HUDEP-2 (cell line): ENCODE measurements at regions not wholly inside any gene's neighbourhood (a gene's known extent, or its start where the extent isn't known, plus 50 kb on each side); places are given as distances from the start of the nearest gene placed in this dataset.

Experiments
- DNase-seq, 76 experiments: peaks; one replicate each; lab custom pipeline; 2025; ENCODE audit not compliant: unreplicated experiment in 76 of 76; lab: John Stamatoyannopoulos, UW

DNA sequence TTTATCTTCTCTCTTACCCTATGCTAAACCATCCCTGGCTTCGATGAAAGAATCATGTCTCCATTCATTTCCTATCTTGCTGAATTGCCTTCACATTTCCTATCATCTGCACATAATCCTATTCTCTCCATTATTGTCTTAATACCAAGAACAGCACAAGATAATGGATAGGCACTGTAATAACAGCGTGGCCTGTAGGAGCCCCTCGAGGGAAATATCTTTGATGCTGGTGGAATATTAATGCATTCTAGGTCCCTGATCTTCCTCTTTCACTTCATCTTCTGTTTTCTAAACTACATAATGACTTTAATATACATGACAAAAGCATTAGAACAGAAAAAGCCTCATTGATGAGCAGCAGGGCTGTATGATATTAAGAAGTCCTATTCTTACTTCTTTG, 720.6 kb downstream of the RWDD3 start:
- no peak for DNase-seq

DNA sequence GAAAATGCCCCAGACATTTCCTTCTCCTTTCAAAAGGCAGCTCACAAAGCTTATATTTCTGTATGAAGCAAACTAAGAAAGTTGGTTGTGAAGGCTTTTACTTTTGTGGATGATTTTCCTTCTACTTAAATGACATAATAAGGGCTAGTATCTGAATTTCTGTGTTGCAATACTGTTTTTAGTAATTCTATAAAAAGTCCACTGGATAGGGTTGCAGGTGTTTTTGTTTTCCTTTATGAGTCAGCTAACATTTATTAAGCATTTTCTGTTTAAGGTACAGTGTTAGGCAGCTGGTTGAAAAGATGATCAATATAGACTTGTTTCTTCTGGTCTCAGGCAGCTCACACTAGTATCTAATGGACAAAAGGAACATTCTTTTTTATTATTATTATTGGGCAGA, 722.2 kb downstream of the RWDD3 start:
- DNase-seq = no peak

DNA sequence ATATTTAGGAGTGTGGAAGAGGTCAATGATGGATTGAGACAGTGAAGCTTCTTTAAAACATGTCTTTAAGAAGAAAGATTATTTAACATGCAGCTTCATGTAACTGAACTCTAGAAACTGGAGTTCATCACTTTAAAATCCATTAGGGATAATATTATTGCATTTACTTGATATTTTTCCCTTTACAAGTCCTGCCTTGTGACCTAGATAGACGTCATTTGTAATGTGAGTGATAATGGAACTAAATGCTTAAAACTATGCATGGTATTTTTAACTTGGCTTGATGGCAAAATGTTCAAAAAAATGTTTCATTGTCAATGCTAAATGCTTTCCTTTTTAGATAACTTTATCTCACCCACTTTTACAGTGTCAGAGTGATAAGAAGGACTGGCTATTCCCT, 723.7 kb downstream of the RWDD3 start:
- DNase-seq = no peak

DNA sequence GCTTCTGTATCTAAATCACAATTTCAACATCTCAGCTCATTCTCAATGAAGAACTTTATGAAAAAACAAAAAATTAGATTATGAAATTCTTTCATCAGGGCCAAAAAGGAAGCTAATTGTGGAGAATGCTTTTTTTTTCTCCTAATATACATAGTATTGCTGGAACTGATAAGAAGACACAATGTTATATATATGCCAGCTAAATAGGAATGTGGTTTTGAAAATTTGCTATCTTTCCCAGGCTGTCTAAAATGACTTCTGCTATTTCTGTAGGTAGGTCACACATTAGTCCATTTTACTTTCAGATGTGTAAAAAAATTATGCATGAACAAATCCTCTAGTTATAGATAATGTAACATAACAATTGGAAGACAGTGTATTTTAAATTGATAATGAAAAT, 732.9 kb downstream of the RWDD3 start:
- DNase-seq = no peak

DNA sequence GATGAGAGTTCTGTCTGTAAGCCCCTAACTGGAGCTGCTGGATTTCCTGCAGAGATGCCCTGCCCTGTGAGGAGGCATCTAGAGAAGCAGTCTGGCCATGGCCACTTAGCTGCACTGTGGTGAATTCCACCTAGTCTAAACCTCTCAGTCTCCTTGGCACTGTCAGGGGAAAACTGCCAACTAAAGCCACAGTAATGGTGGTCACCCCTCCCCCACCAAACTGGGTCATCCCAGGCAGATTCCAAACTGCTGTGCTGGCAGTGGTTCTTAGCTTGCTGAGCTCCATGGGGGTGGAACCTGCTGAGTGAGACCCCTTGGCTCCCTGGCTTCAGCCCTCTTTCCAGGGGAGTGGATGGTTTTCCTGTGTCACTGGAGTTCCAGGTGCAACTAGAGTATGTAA, 740.6 kb downstream of the RWDD3 start:
- DNase-seq = no peak

DNA sequence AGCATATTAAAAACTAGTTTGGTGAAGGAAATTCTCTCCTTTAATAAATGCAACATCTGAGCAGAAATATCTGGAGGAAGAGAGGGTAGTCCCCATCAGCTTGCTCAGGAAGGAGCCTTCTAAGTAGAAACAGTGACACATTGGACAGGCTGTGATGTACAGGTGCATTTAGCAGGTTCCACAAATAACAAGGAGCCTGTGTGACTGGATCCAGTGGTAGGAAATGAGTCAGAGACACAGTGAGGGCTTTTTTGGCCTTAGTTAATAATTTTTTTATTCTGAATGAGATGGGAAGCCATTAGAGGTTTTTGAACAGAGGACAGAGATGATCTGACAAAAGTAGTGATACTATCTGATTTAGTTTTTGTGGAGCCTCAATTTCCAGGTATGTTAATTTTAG, 738.9 kb upstream of the PTBP2 start:
- no peak for DNase-seq

DNA sequence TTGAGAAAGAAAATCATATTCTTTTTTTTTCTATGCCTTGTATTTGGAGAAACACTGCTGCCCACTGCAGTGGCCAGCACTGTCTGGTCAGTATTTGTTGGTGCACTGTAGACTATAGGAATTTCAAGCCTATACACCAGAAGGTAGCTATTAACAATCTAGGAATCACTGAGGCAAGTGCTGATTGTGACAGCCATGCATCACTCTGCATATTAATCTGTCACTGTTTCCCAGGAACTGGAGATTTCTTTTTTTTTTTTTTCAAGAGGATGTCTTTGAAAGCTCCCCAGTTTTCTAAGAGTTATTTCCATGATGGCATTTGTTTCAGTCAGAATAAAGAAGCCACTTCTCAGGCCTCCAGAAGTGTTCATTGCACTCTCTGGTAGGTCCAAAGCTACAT, 737.8 kb upstream of the PTBP2 start:
- DNase-seq = no peak

DNA sequence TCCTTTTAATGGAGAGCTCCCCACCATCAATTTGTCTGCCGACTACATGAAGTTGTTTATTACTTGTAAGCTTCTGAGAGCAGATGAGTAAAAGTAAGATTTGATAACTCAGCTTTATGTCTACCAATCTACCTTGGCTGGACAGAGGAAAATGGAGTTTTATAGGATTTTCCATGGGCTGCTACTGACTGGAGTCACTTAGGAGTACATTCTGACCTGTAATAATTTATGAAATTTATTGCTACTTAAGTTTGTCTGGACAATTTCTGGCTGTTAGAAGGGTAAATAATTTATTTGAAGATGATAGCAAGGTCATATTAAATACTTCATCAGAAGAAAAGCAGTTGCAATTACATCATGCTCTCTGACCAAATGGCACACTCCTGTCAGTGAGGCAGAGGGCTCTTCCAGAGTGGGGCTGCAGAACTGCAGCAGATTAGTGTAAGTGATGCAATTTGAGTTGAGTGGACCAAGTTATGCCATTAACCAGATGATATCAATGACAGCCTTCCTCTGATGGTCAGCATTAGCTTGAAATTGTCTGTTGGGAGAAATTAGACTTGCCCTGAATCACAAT, 736.7 kb upstream of the PTBP2 start:
- no peak for DNase-seq

DNA sequence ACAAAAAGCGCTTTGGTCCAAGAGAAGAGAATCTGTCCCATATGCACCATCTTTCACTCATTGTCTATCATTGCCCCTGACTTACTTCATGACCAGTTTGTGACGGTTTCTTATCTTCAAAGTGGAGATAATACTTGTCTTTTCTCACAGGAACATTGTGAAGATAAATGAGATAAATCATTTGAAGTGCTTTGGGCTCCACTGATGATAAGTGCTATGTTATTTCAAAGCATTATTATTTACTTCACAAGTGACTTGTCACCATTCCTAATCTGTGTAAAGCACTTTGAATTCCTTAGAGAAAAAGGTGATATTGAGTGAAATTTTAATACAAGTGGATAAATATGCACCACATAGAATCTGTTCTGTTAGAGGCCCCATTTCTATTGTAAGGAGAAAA, 731.6 kb upstream of the PTBP2 start:
- no peak for DNase-seq

DNA sequence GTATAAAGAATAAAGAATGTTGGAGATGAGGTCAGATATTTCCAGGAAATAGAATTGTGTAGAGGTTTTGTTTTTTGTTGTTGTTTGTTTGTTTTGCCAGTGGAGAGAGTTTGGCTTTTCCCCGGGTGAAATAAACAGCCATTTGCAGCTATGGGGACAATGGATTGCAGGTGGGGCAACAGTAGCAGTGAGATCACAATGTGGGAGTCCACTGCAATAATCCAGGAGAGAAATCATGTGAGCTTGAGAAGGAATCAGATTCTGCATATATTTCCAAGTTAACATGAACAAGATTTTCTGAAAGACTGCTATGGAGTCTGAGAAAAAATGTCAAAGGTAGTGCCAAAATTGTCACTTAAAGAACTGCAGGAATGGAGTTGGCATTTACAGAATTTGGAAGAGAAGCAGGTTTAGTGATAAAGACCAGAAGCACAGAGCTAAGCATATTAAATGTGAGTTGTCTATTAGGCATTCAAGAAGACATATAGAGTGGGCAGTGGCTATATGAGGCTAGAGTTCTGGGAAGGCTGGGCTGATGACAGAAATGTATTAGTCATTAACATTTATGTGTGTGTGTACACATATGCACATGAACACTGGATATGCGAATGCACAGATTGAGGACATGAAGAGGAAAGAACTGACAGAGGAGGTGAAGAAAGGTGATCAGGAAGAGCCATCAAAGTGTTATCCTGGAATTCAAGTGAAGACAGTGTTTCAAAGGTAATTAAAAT, 729.6 kb upstream of the PTBP2 start:
- no peak for DNase-seq

DNA sequence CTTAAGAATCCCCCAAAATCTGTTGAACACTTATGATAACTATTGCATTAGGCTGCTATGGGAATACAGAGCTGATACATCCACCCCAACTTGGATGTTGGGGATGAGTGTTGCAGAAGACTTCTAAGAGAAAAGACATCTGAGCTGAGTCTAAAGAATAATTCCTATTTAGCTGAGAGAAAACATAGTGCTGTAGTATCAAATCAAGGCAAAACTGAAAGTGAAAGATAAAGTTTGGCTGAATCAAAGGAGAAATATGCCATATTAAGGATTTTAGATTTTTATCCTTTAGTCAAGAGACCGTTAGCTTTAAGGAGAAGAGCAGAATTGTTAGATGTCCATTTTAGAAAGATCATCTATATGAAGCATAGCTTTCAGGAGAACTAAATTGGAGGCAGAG, 726.9 kb upstream of the PTBP2 start:
- DNase-seq = no peak

DNA sequence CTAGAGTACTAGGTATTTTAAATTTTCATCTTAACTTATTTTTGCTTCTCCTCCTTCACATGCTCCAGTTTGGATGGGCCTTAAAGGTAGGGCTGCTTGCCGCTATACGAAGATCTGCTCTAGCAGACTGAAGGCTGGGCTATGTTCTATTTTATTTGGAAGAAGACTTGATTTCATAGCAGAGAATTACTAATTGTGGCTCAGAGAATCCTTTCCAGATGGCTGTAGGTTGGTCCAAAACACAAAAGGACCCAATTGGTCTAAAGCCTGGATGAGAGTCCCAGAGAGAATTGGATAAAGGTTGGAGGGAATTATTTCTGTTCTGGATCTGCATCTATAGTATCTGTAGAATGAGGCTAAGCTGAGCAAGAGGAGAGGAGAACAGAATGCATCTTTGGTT, 719.4 kb upstream of the PTBP2 start:
- no peak for DNase-seq

DNA sequence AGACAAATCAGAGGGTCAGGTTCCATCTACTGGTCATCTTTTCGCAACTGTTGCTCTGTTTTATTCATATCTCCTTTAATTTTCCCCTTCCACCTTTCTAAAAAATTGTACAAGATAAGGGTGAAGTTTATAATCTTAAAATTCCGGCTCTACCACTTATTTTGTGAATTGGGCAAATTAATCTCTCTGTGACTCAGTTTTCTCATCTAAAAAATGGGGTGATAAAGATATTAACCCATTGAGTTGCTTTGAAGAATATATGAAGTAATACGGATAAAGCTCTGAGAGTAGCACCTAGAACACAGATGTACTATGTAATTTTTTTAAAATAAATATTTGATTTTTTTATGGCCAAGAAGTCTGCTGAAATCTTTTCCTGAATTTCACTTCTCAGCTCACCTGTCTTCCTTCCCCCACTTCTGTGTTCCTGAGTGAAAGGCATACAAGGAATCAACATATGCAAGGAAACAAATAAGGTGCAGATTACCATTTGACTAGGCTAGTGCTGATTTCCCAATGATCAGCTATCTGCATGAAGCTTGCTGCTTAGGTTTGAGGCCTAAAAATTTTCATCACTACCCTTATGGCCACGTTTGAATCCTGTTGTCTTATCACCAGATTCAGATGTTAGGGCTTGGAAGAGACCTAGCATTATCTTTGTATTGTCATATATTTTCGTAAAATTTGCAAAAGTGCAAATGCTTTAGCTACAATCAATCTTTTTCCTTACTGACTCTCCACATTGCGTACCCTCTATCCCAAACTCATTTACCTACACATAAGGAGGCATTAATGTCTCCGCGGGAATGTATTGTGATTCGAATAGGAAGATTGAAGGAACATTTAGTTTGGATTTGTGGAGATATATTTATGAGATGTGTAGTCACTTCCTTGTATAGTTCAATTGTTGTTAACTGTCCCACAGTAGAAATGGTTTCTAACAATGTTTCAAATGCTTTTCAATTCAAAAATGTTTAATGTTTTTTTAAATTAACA, 718.3 kb upstream of the PTBP2 start:
- no peak for DNase-seq

DNA sequence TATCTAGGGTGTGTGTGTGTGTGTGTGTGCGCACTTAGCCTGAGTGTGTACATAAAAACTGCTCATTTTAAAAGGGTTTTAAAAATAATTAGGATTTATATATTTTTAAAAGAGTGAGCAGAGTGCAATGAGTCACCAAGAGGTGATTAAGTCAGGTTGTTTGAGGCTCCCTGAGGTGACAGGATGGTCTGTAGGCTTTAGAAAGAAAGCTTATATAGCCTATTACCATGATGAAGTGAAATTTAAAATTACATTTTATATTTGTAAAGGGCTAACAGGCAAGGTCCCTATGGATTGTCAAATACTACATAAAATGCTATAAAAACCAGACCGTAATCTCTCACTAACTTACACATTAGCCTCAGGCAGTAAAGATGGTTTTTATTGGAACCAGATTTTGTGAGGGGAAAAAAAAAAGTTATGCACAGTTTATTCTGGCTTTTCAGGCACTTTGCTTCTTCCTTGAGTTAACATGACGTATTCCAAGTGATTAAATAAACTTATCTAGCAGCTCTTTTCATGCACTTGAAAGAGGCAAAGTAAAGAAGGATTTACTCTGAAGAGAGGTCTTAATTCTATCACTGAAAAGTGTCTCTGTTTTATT, 711.7 kb upstream of the PTBP2 start:
- DNase-seq = no peak

DNA sequence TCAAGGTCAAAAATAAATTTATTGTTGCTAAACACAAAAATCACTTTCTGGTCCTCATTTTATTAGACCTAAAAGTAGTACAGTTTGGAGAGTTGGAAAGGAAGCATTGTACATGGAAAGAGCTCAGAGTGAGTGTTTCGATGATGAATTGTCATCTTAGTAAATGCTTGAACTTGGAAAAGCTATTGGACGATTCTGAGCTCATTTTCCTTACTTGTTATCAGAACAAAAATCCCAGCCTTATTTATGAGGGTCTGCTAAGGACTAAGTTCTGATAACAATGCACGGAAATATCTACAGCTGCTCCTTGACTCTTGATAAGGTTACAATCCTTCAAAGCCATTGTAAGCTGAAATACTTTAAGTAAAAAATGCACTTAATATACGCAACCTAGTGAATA, 710.0 kb upstream of the PTBP2 start:
- DNase-seq = no peak

DNA sequence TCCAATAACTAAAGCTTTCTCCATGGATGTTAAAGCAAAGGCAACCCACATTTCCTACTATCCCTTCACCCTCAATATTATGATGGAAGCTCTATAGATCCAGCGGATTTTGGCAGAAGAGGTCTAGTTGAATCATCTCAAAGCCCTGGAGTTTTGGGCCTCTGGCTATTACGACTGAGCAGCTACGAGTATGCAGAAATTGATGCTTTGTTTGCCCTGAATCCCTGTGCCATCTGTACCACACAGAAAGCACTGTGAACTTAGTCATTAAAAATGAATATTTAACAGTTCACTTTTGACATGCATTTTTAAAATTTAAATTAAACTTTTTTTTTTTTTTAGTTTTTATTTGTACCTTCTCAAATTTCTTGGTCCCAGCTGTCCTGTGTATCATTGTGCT, 705.4 kb upstream of the PTBP2 start:
- DNase-seq = no peak

DNA sequence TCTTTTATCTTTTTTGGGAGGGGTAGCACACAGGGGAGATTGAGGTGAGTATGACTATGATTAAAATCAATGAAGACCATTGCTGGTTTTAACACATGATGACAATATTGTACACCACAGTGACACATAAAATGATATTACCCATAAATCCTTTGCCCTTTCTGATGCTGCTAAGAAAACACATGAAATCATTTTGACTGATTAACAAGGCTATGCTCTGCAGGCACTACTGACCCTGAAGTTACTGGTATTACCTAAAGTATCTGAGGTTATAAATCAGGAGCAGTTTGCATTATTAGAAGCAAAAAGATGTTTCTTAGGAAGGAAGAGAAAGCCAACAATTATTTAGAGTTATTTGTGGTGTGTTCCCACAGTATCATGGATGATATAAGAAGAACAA, 701.2 kb upstream of the PTBP2 start:
- DNase-seq = no peak

DNA sequence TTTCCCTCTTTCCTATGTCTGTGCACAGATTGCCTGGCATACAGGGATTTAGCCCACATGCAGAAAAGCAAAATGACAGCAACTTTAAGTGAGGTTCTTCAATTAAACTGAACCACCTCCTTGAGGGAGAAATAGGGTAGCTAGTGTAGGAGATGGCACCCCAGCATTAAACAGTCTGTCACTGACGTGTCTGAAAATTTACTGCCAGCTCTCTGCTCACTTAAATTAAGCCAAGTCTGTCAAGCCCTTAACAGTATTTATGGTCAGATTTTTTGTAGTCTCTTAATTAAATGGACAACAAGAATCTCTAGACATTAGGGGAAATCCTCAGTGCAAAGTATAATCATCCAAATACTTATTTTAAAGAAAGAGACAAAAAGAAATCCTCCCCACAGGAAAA, 696.5 kb upstream of the PTBP2 start:
- no peak for DNase-seq

DNA sequence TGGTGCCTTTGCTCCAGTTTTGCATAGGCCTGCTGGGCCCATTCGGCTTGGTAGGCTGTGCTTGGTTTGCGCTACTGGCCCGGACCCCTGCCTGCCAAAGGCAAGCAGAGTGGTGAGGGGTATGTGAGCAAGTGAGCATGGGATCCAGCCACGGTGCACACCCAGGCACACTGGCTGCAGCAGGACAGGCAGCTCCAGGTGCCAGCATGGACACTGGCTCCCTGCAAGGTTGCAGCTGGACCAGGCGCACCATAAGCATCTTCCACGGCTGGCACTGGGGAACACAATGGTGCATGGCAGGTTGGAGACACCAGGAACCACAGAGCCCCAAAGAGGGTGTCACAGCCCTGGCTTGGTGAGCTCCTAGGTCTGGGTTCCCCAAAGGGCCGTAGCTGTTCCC, 693.5 kb upstream of the PTBP2 start:
- DNase-seq = no peak

DNA sequence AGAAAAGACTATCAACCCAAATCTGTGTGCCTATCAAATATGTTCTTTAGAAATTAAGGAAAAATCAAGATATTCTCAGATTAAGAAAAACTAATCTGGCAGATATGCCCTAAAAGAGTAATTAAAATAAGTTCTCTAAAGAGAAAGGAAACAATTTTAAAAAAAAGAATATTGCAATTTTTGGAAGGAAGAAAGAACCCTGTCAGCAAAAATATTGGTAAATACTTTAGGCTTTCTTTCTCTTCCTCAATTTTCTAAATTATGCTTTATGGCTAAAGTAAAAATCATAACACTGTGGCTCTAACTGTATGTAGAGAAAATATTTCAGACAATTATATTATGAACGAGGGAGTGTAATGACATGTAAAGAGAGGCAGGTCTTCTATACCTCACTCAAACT, 691.3 kb upstream of the PTBP2 start:
- no peak for DNase-seq

DNA sequence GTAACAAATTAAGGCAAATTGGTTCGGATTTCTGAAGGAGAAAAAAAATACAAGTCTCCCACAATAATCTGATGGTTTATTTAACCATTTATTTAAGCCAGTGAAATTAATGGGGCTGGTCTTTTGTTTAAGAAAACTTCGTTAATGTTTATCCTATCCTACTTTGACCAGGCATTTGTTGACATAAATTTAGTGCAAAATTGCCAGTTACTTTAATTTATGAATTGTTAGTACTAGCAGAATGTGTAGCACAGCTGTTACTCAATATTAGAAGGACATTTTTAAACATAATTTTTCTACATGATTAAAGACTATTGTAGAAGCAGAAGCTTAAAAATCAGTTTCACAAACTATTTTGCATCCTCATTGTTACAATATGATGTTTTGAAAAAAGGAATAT, 687.6 kb upstream of the PTBP2 start:
- no peak for DNase-seq
